Stimulated activated CD4-positive, alpha-beta T cell treated with anti-CD3 and anti-CD28 coated beads, TNF-alpha, amount 100 ng/mL, for 24 hours (primary cell): ENCODE measurements at regions not wholly inside any gene's neighbourhood (a gene's known extent, or its start where the extent isn't known, plus 50 kb on each side); places are given as distances from the start of the nearest gene placed in this dataset.

Source experiments
- DNase-seq, 3 experiments: peaks; one replicate each; pipeline ENCODE4 v3.0.0-alpha.2; 2020; ENCODE audit warnings: low read depth in 3 of 3

GRCh38 chr9:103757062-103757461, 337.0 kb upstream of the SMC2 start:
- DNase-seq: no peak

DNA sequence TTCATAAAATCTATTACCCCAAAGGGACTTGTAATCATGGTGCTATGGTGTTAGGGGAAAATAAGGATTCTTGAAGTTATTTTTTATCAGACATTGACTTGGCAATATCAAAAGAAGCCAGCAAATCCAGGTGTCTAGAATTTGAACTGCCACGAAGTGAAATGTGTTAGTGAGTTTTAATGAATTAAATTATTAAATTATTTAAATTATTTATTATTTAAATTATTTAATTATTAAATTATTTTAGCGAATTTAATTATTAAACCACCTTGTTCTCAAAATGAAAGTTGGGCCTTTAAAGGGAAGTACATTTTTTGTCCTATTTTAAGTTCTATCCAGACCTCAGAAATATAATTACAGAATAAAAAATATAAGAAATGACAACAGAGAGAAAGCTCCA, 332.6 kb upstream of the SMC2 start:
- DNase-seq: no peak

- no peak for DNase-seq
Observed at GRCh38 chr9:103789686-103790085, 304.4 kb upstream of the SMC2 start.

GRCh38 chr9:103798620-103799019, 295.5 kb upstream of the SMC2 start:
- no peak for DNase-seq

GRCh38 chr9:103799959-103800358, 294.1 kb upstream of the SMC2 start:
- no peak for DNase-seq

DNA sequence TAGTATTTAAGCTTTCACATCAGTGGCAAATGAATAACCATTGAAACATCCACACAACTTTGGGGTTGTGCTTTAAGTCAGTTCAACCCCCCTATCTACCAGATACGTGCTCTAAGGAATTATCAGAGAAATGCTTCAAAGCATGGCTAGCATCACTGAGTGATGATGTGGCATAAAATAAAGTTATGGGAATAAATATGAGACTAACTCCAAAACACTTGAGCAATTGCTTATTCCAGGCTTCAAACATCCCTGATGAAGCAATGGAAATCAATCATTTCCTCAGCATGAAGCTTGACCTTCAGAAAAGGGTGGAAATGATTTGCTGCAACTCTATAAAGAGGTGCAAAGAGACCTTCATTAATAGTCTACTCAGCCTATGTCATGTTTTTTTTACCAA, 292.0 kb upstream of the SMC2 start:
- DNase-seq: no peak

- no peak for DNase-seq
Observed at GRCh38 chr9:103803245-103803644, 290.9 kb upstream of the SMC2 start.

- no peak for DNase-seq
Observed at GRCh38 chr9:103804077-103804735, 289.9 kb upstream of the SMC2 start.

DNA sequence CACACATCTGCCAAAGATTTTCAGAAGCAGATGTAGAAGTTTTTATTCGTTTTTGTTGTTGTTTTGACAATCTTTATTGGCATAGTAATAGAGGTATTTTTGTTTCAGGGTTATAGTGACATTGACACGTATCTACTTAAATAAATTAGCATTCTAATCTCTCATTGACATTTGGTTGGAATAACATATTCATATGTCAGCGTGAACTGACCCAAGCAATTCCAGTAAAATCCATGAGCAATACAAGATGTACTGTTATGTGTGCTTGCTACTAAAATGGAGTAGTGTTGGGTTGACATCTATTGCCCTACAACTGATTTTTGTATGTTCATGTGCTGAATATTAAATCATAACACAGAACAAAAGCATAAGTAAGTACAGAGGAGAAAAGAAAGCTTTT, 284.4 kb upstream of the SMC2 start:
- DNase-seq: no peak

- no peak for DNase-seq
Observed at GRCh38 chr9:103811462-103811861, 282.6 kb upstream of the SMC2 start.

- DNase-seq: no peak
Observed at GRCh38 chr9:103816146-103816545, 278.0 kb upstream of the SMC2 start.

GRCh38 chr9:103819936-103820335, 274.2 kb upstream of the SMC2 start:
- DNase-seq: no peak

GRCh38 chr9:103821115-103821514, 273.0 kb upstream of the SMC2 start:
- no peak for DNase-seq

DNA sequence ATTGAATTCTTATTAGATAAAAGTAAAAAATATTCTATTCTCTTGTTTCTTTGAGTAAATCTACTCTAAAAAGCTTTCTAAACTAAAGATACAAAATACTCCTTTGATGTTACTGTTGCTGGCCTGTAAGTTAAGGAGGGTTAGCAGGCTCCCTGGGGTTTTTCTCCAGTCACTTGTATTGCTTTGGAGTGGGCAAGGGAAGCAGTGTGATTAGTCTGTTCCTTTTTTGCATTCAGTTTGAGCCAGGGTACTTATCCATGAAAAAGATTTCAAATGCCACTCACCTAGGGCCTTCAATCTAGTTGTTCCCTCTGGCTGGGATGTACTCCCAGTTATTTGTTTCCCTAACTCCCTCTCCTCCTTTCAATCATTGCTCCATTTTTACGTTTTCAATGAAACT, 256.2 kb upstream of the SMC2 start:
- DNase-seq: no peak

GRCh38 chr9:103839197-103839596, 254.9 kb upstream of the SMC2 start:
- DNase-seq: no peak

- DNase-seq: no peak
Observed at GRCh38 chr9:103867886-103868285, 226.2 kb upstream of the SMC2 start.

DNA sequence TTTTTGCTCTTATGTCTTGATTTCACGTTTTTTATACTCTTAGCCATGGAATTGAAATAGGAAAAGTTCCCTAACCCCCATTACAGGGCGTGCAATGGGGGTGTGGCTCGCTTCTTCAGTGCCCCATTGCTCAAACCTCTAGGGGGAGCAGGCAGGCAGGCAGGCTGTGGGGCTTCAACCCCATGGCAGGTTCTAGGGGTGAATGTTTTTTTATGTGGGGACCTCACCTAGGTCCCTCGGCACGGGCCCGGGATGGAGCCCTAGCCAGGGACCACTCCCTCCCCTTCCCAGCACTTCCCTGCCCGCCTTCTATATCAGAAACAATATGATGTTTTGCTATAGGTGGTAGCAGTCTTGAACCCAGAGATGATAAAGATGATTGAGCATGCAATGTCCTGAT, 221.3 kb upstream of the SMC2 start:
- DNase-seq: no peak

DNA sequence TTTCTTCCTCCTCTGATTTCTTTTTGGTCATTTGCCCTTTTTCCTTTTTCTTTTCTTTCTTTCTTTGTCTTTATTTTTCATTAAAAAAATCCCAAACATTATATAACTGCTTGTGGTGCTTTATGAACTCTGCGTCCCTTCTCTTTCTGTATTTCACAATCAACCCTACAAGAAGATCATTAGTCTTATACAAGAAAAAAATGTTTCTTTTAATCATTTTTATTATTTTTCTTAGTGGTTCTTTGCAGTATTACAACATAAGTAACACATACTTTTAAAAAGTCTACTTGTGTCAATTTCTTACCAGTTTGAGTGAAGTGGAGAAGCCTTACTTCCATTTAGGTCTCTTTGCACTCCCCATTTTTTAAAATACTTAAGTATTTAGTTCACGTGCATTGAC, 212.7 kb upstream of the SMC2 start:
- DNase-seq: no peak

DNA sequence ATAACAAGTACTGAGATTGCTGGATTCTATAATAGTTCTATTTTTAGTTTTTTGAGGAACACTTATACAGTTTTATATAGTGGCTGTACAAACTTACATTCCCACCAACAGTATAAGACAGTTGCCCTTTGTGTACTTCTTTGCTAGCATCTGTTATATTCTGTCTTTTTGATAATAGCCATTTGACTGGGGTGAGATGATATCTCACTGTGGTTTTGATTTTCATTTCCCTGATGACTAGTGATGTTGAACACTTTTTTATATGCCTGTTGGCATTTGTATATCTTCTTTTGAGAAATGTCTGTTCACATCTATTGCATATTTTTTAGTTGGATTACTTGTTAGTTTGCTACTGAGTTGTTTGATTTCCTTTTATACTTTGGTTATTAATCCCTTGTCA, 204.1 kb upstream of the SMC2 start:
- no peak for DNase-seq

- DNase-seq: no peak
Observed at GRCh38 chr9:103894184-103894583, 199.9 kb upstream of the SMC2 start.

- DNase-seq: no peak
Observed at GRCh38 chr9:103898550-103898949, 195.6 kb upstream of the SMC2 start.

DNA sequence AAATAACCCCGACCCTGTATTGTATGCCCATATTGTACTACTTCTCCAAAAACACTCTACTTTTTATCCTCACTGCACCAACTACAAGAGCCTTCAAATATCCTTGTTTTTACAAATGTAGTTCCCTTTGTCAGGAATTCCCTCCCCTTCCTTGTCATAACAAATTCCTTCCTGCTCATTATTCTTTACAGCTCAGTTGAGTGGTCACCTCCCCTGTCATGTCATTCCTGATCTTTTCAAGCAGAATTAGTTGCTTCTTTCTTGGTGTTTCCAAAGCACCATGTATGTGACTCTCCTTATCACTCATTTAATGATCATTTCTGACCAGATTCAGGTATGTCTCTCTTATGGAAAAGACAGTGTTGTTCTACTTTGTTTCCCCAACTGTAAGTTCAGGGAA, 194.2 kb upstream of the SMC2 start:
- DNase-seq: no peak

DNA sequence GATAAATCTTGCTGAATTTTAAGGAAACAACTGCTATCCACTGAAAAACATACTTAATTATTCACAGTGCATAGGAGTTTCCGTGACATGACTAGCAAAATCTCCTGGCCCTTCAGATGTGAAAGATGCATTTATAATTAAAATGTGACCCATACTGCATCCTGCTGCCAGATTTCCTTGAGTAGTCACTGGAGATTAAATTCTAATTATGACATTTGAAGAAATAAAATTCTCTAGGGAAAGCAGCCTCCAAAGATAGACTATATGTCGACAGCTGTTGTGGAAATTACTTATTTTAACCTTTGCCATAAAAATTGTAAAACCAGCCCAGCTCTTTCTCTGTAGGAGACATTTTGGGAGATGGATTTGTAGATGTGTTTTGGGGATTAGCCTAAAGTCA, 193.6 kb upstream of the SMC2 start:
- no peak for DNase-seq

DNA sequence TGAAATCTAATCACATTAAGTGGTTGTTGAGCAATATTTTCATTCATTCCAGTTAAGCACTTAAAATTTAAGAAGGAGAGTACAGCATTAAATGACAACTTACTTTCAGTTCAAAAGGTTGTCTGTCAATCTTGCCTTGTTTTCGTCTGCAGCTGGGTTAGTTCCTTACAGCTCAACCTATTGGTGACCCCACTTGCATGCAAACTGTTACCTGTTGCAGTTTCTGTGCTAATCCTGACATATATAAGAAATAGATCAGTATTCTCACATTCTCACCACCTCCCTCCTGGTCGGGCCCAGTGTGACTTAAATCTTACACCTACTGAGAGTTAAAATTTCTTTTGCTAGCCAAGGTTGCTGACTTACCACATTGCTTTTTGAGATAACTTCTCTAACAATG, 191.8 kb upstream of the SMC2 start:
- DNase-seq: no peak
